ENCODE measurements at regions not wholly inside any gene's neighbourhood (a gene's known extent, or its start where the extent isn't known, plus 50 kb on each side); places are given as distances from the start of the nearest gene placed in this dataset.

DNA sequence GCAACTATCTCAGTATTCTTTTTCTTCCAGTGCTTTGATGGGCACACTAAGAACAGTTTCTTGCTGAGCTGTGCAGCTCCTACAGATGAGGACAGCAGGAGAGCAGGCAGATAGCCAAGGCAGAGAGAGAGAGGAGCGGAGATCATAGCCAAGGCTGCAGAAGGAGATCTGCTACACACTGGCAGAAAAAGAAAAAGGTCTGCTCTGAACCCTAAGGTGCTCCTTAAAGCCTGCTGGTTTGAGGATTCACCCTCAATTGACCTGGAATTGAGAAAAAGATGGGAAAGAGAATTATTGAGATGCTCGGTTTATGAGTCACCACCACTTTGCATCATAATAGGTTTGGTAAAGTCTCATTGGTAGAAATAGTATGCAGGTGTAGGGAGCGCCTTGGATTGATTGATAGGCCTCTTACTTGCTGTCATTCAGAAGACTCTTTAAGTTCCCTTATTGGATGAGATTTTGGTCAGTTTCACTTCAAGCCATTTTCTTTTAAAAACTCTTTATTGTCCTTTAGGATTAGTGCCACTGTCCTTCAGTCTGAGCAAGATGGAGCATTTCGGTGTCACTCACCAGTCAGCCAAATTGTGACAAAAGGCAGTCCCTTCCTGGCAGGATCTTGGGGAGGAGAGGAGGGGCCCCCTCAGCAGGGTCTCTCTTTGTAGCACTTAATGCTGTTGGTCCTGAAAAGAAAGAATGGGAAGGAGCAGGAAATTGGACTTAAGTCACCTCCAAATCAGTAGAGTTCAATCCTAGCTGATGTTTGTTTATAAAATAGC lies 685.0 kb downstream of the ADGRL2 start:
- H3K36me3 ChIP-seq = no peaks in the 10 kb centered on the region
- H3K4me3 ChIP-seq = no peak overlapping the region
- peaks cover 6% of the 10 kb centered on the region for H3K4me1 ChIP-seq (ENCODE audit: low read depth)
- H3K27me3 ChIP-seq = no peaks in the 10 kb centered on the region
- TF ChIP-seq, protein P1, sequence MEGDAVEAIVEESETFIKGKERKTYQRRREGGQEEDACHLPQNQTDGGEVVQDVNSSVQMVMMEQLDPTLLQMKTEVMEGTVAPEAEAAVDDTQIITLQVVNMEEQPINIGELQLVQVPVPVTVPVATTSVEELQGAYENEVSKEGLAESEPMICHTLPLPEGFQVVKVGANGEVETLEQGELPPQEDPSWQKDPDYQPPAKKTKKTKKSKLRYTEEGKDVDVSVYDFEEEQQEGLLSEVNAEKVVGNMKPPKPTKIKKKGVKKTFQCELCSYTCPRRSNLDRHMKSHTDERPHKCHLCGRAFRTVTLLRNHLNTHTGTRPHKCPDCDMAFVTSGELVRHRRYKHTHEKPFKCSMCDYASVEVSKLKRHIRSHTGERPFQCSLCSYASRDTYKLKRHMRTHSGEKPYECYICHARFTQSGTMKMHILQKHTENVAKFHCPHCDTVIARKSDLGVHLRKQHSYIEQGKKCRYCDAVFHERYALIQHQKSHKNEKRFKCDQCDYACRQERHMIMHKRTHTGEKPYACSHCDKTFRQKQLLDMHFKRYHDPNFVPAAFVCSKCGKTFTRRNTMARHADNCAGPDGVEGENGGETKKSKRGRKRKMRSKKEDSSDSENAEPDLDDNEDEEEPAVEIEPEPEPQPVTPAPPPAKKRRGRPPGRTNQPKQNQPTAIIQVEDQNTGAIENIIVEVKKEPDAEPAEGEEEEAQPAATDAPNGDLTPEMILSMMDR (IDR thresholded peaks at IDR 0.05; ENCODE audit: low read depth, low read length) = no peak
- H3K9me3 ChIP-seq (ENCODE audit: low read depth) = no peaks in the 10 kb centered on the region
- DNase-seq (ENCODE audit: low read depth in 1 of 2, low spot score in 1 of 2) = peak; percentile 11 to 18
- H3K27ac ChIP-seq = no peak overlapping the region

DNA sequence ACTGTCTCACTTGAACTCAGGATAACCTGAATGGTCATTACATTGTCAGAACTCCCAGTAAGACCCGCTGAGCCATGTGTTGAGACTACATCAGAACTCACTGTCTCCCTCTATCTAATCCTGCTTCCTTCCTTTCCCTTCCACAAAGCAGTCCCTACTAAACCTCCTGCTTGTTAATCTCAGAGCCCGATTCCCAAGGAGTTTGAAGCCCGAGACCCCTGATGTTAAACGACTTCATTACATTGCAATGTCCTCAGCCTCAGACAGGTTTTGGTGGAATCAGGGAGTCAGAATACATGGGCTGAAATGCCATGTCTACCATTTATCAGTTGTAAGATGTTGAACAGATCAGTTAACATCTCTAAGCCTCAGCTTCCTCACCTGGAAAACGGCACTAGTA lies 682.4 kb downstream of the ADGRL2 start:
- TF ChIP-seq, protein P1 (IDR thresholded peaks at IDR 0.05; ENCODE audit: low read depth, low read length) = no peak
- H3K4me1 ChIP-seq (ENCODE audit: low read depth) = peaks cover 6% of the 10 kb centered on the region
- H3K9me3 ChIP-seq (ENCODE audit: low read depth) = no peaks in the 10 kb centered on the region
- DNase-seq (ENCODE audit: low read depth in 1 of 2, low spot score in 1 of 2) = no peak
- no peaks in the 10 kb centered on the region for H3K36me3 ChIP-seq
- H3K27ac ChIP-seq = no peak overlapping the region
- no peaks in the 10 kb centered on the region for H3K27me3 ChIP-seq
- H3K4me3 ChIP-seq = no peak overlapping the region

DNA sequence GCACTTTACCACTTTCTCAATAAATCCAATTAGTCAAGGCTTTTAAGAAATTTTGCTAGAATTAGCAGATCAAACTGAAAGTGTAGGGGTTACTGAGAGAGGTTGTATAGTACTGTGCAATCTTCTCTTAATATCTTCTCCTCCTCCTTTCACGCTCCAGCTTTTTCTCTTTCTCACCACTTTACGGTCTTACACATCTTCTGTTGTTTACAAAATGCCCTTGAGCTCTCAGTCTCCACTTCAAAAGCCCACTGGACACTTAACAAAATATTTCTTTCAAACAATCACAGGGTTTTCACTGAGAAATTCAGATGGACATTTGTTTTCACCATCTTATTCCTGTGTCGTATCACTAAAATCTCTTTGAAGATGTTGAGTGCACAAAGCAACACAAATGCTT lies 678.2 kb downstream of the ADGRL2 start:
- TF ChIP-seq, protein P1 (IDR thresholded peaks at IDR 0.05; ENCODE audit: low read depth, low read length) = no peak
- Histone ChIP-seq H3K36me3 (no peaks in the 10 kb centered on the region), H3K4me1 (ENCODE audit: low read depth) (no peaks in the 10 kb centered on the region), H3K4me3 (no peak overlapping the region), H3K27me3 (no peaks in the 10 kb centered on the region), H3K27ac (no peak overlapping the region), H3K9me3 (ENCODE audit: low read depth) (no peaks in the 10 kb centered on the region)
- no peak for DNase-seq (ENCODE audit: low read depth in 1 of 2, low spot score in 1 of 2)

- Histone ChIP-seq H3K4me3 (no peak overlapping the region), H3K9me3 (ENCODE audit: low read depth) (no peaks in the 10 kb centered on the region)
Measured at GRCh38 chr1:82472489-82473131, 671.9 kb downstream of the ADGRL2 start.

DNA sequence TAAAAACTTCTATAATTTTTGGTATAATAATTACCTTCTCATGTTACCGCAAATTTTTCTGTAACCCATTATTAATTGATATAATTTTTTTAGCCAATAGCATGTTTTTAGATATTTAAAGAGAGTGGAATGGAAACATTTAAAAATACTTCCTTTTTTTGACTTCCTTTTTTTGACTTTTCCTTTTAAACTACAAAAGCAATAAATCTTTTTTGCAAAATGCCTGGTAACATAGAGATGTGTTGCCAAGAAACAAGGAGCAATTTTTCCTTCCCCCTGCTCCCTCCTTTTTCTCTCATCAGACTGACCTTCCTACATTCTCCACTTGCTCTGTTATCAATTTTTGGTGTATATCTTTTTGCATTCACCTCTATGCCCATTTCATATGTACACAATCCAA lies 666.2 kb downstream of the ADGRL2 start:
- no peak overlapping the region for H3K4me3 ChIP-seq
- peaks cover 9% of the 10 kb centered on the region for H3K4me1 ChIP-seq (ENCODE audit: low read depth)
- no peaks in the 10 kb centered on the region for H3K27me3 ChIP-seq
- H3K27ac ChIP-seq = no peak overlapping the region
- TF ChIP-seq, protein P1 (IDR thresholded peaks at IDR 0.05; ENCODE audit: low read depth, low read length) = no peak
- H3K36me3 ChIP-seq = no peaks in the 10 kb centered on the region
- DNase-seq (ENCODE audit: low read depth in 1 of 2, low spot score in 1 of 2) = no peak
- H3K9me3 ChIP-seq (ENCODE audit: low read depth) = no peaks in the 10 kb centered on the region

More at GRCh38 chr1:82472489-82473131, 671.9 kb downstream of the ADGRL2 start:
- Histone ChIP-seq H3K27me3 (no peaks in the 10 kb centered on the region), H3K27ac (no peak overlapping the region), H3K36me3 (no peaks in the 10 kb centered on the region), H3K4me1 (ENCODE audit: low read depth) (no peaks in the 10 kb centered on the region)
- TF ChIP-seq, protein P1 (IDR thresholded peaks at IDR 0.05; ENCODE audit: low read depth, low read length) = no peak
- no peak for DNase-seq (ENCODE audit: low read depth in 1 of 2, low spot score in 1 of 2)
